GM18505 (cell line): ENCODE measurements at regions not wholly inside any gene's neighbourhood (a gene's known extent, or its start where the extent isn't known, plus 50 kb on each side); places are given as distances from the start of the nearest gene placed in this dataset.
"Not testable (repeated sequence)": the region's sequence is repeated elsewhere in the genome, so short reads cannot be mapped to it uniquely, and the experiment has no call there.

Experiments used
- ATAC-seq: cut with Tn5 transposase; IDR thresholded peaks from one replicate; pipeline ENCODE4 v1.9.1; 2021; ENCODE audit not compliant: unreplicated experiment
- POLR2A ChIP-seq: IDR thresholded peaks from 4 replicates; pipeline ENCODE4 v1.6.1; 2011; ENCODE audit warnings: borderline replicate concordance; ENCODE audit not compliant: insufficient read depth, insufficient read length; ENCODE audit errors: extremely low read depth

DNA sequence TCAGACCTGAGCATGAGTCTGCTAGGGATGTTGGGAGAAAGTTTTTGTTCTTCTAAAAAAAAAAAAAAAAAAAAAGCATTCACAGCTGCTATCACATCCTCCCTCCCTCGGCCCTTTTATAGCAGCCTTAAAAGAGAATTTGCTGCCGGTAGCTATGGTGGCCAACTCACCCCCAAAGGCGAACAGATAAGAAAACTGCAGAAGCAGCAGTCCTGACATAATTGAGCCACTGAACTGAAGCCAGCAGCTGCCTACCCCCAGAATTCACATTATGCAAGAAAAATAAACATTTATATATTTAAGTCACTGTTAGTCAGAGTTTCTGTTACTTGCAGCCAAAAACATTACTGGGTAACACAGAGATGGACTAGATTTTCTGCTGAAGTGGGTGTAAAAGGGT lies 124.3 kb upstream of the SMARCA2 start:
- ATAC-seq, result no peak
- no peak for TF ChIP-seq POLR2A

DNA sequence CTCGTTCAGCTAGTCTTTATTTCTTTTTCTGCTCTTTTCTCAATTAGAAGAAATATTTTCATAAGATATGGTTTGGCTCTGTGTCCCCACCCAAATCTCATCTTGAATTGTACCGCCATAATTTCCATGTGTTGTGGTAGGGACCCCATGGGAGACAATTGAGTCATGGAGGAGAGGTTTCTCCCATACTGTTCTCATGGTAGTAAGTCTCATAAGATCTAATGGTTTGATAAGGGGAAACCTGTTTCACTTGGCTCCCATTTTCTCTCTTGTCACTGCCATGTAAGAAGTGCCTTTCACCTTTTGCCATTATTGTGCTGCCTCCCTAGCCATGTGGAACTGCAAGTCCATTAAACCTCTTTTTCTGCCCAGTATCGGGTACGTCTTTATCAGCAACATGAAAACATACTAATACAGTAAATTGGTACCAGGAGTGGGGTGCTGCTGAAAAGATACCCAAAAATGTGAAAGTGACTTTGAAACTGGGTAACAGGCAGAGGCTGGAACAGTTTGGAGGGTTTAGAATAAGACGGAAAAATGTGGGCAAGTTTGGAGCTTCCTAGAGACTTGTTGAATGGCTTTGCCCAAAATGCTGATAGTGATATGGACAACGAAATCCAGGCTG lies 112.0 kb upstream of the SMARCA2 start:
- ATAC-seq, result not testable (repeated sequence)

DNA sequence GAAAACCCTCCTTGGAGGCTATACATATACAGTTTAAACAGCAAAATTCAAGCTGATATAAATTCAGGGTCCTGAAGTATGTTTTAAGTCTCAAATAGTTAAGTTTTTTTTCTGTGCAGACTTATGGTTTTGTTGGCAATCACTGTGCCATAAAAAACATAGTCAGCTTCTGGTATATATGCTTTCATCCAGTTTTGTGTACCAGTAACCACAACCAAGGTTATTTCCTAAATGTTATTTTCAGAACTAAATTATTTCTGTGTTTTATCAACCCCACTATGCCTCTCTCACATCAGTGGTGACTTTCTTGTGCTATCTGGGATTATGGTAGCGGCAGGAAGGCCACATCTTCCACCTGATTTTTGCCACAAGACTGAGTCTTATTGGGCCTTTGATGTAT lies 107.7 kb upstream of the SMARCA2 start:
- TF ChIP-seq POLR2A, result no peak
- no peak for ATAC-seq

DNA sequence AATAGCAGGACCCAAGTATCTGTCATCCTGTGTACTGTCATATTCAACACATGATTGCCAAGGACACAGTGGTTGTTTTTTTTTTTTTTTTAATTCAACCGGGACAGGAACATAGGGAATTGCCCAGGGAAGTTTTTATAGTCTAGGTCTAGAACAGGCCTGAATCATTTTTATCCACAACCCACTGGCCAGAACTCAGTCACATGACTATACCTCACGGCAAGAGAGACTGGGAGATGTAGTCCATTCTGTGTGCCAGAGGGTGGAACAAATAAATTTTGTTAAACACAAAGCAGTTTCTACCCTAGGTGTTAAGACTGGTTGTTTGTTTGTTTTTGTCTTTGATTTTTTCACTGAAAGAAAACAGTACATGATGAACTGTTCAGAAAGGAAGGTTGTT lies 105.8 kb upstream of the SMARCA2 start:
- TF ChIP-seq POLR2A, result no peak
- ATAC-seq, result no peak

DNA sequence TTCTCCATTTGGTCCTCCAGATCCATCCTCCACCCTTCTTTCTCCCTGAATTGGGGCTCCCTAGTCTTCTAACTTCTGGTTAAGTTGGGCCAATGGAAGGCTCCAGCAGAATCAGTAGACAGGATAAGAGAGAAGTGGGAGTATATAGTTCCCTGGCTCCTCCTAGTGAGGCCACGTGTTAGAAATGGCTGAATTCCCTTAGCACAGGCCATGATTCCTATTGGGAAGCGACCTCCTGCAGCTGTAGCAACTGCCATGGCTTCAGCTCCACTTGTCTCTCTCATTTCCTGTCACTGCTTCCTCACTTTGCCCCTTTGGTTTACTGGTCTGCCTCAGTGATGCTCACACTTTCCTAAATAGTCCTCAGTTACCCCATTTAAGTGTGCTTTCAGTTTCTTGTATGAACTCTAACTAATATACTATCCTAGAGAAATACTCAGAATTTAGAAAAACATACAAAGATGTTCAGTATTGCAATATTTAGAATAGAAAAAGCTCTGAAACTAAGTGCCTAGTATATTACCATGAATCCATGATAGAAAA lies 104.8 kb upstream of the SMARCA2 start:
- no peak for ATAC-seq
- no peak for TF ChIP-seq POLR2A

DNA sequence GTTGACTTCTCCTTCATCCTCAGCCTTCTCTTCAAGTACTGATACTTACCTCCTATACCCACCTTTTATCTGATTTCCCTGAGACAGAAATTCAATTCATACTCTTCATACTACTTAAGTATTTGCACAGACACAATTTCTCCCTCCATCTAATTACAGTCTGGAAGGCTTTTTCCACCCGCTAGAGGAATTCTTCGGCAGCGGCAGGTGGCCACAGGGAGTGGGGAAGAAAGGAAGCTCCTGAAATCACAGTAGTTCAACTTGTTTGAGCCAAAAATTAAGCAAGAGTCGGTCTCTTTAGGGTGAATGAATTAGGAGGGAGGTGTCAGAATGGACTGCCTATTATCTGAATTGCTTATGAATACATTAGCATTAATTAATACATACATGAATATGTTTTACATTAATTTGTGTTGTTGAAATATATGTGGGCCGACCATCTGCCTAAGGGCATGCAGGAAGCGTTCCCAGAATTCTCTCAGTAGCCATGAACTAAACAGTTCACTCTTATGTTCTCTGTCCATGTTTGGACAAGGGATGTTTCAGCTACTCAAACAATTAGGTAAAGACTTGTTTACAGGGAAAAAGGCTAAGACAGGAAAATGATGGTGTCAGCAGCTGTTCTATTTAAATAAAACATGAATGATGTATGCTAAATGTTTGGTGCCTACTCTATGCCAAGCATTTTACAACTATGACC lies 101.4 kb upstream of the SMARCA2 start:
- ATAC-seq, result no peak
- no peak for TF ChIP-seq POLR2A

DNA sequence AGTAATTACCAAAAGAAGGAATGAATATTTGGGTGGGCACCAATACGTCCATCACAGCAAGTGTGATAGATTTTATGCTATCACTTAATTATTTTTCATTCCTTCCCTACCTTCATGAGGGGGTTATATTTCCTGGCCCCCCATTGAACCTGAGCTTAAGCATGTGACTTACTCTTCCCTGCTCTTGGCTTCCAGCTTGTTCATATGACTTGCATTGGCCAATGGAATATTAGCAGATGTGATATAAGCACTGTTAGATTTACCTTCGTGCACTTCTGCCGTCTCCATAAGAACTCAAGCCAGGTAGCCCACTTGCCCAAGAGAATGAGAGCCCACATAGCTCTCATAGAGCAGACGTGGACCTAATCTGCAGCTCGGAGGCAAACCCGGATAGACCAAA lies 99.1 kb upstream of the SMARCA2 start:
- no peak for ATAC-seq
- TF ChIP-seq POLR2A, result no peak

DNA sequence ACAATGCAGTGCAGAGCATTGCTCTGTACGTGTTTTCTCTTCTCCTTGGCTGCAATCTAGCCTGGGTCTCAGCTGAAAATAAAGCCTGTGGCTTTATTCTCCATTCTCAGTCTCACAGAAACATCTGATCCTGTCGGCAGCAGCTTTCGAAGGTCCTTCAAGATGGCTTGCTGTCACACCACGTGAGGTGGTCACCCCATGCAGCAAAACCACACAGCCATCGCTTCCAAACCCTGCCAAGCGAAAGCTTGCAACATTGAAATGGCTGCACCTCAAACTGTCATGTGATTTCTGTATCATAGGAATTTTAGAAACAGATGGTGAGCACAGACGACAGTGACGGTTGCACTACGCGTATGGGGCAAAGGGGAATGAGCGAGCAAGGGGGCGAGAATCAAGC lies 98.5 kb upstream of the SMARCA2 start:
- TF ChIP-seq POLR2A, result no peak
- no peak for ATAC-seq

DNA sequence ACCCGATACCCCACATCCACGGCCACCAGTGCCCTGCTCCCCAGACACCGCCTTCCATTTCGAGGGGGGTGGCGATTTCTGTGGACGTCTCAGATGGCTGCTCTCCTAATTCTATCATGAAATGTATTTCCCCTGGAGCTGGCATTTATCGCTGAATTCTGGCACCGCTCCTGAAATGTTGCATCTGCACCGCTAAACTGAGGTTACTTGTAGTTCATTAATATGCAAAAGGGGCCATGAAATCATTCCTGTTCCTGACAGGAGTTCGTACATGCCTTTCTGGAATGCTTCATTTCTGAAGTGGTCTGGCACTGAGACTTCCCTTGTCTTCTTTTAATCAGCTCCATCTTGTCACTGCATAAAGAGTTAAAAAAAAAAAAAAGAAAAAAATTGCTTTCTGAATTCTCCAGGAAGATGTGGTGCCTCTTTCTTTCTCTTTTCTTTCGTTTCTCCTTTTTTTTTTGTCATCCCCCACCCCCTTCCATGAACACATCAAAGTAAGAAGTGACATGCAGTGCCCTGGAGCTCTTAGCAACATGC lies 97.7 kb upstream of the SMARCA2 start:
- no peak for ATAC-seq
- no peak for TF ChIP-seq POLR2A

DNA sequence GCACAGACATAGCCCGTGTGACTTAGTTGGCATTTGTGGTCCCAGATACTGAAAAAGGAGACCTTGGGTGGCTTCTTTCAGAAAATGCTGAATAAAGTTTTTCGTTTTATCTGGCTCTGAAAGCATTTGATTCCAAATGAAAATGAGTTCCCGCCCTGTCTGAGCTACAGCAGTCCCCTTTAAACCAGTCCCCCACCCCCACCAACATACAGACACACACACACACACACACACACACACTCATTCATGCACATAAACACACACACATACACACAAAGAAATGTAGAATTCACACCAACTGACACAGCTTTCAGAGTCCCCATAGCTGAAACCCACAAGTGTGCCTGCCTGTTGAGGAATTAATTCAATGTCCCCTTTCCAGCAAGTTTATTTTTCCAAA lies 97.0 kb upstream of the SMARCA2 start:
- no peak for ATAC-seq
- TF ChIP-seq POLR2A, result no peak

DNA sequence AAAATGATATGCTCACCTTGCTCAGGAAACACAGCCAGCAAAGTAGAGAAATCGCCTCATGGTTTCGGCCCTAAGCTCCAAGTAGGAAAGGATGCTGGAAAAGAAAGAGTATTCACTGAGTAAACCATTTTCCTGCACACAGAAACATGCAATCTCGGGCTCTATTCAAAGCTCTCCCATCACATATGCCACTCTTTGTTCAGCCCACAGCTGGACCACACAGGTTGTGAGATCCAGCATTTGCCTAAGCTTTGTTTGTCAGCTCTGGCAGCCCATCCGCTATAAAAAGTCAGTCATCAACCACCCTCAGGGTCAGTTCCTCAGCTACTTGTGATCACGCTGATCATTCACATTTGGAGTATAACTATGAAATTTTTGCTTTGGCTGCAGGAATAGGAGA lies 96.5 kb upstream of the SMARCA2 start:
- no peak for TF ChIP-seq POLR2A
- no peak for ATAC-seq

DNA sequence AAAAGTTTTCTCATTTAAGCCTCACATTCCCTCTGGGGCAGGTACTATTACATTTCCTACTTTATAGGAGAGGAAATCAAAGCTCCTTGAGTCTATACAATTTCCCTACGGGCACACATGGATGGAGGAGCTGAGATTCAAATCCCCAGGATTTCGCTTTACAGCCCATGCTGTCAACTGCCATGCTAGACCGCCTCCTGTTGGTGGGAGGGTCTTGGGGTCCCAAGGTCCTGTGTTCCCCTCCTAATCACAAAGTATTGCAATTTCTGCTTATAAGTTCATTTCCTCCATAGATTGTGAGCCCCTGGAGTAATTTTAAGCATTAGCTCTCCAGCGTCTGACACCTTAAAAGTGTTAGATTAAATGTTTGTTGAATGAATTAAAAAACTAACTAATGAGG lies 95.9 kb upstream of the SMARCA2 start:
- TF ChIP-seq POLR2A, result no peak
- no peak for ATAC-seq

DNA sequence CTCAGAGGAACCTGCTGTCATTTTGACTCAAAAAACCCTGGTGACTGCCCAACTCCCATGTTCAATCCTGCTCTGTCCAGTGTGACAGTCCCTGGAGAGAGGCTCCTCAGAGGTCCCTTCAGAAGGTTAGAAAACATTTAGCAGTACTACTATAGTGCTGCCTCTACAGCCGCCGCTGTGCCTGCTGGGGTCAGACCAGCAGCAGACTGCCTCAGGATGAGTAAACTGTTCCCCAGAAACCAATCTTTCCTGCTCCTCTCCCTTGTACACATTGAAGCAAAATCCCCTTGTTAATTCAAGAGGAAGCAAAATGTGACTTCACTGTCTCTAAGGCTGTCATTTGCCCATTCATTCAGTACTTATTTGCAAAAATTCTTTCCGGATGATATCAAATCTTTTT lies 94.8 kb upstream of the SMARCA2 start:
- ATAC-seq, result no peak
- TF ChIP-seq POLR2A, result no peak

DNA sequence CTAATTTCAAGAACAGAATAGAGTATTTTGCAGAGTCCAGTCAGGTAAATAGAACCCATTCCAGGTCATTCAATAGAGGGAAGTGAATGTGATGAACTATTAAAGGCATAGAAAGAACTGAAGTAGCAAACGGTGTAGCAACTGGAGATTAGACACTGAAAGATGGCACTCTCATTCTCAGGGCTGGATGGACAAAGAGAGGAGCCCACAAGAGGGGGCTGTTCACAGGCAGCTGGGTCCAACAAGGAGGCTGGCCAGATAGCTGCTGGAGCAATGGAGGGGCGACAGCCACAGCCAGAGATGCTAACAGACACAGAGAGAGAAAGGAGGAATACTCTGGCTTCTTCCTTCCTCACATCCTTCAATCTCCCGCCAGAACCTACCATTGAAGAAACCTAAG lies 93.1 kb upstream of the SMARCA2 start:
- ATAC-seq, result no peak
- TF ChIP-seq POLR2A, result no peak
